H1 (cell line): ENCODE measurements at regions not wholly inside any gene's neighbourhood (a gene's known extent, or its start where the extent isn't known, plus 50 kb on each side); places are given as distances from the start of the nearest gene placed in this dataset.

ENCODE experiments used
- EZH2 ChIP-seq: fragments of 200-600 bp; sonication (generic); IDR thresholded peaks from 2 replicates; pipeline ENCODE4 v1.7.1; 2012; ENCODE audit warnings: low read depth, mild to moderate bottlenecking, moderate library complexity, low read length, inconsistent platforms; ENCODE audit not compliant: severe bottlenecking
- FOSL1 ChIP-seq: IDR thresholded peaks from 2 replicates; pipeline ENCODE4 v1.6.1; 2011; ENCODE audit warnings: mild to moderate bottlenecking, low read depth, low read length, moderate library complexity; ENCODE audit not compliant: insufficient read depth
- MAX ChIP-seq: IDR thresholded peaks from 2 replicates; pipeline ENCODE4 v1.6.1; 2012; ENCODE audit warnings: inconsistent platforms
- SAP30 ChIP-seq: fragments of 300-600 bp; sonication (generic); IDR thresholded peaks from 2 replicates; pipeline ENCODE4 v1.7.1; 2012; ENCODE audit warnings: low read length, moderate library complexity, mild to moderate bottlenecking, inconsistent platforms; ENCODE audit not compliant: insufficient read depth, insufficient replicate concordance
- SIN3A ChIP-seq, 2 experiments: IDR thresholded peaks in 1 of 2; conservative IDR thresholded peaks in 1 of 2; 2 replicates each; pipeline ENCODE4 v1.6.1; 2011 to 2012; ENCODE audit warnings: low read length in 2 of 2, improper control_type of control experiment in 1 of 2, low read depth in 1 of 2, mild to moderate bottlenecking in 1 of 2
- SIX5 ChIP-seq: IDR thresholded peaks from 2 replicates; pipeline ENCODE4 v1.6.1; 2011; ENCODE audit warnings: mild to moderate bottlenecking, low read depth, low read length
- SP4 ChIP-seq: IDR thresholded peaks from 2 replicates; pipeline ENCODE4 v1.6.1; 2012; ENCODE audit warnings: low read length, inconsistent platforms
- TAF7 ChIP-seq: optimal IDR thresholded peaks from 2 replicates; pipeline ENCODE3; 2011; ENCODE audit warnings: low read depth, mild to moderate bottlenecking, inconsistent platforms, low read length, moderate library complexity, borderline replicate concordance
- YY1 ChIP-seq: IDR thresholded peaks from 2 replicates; pipeline ENCODE4 v1.6.1; 2011; ENCODE audit warnings: low read depth, mild to moderate bottlenecking, low read length
- TF ChIP-seq, protein P1 (sequence below): fragments of 300-600 bp; sonication (generic); IDR thresholded peaks from 2 replicates; pipeline ENCODE4 v1.7.1; 2012; ENCODE audit warnings: low read length, moderate library complexity, mild to moderate bottlenecking, inconsistent platforms; ENCODE audit not compliant: insufficient replicate concordance
- TF ChIP-seq, protein P2 (sequence below): IDR thresholded peaks from 2 replicates; pipeline ENCODE4 v1.6.1; 2011; ENCODE audit warnings: low read depth, mild to moderate bottlenecking, low read length; ENCODE audit not compliant: insufficient read depth

- TF ChIP-seq, protein P1, sequence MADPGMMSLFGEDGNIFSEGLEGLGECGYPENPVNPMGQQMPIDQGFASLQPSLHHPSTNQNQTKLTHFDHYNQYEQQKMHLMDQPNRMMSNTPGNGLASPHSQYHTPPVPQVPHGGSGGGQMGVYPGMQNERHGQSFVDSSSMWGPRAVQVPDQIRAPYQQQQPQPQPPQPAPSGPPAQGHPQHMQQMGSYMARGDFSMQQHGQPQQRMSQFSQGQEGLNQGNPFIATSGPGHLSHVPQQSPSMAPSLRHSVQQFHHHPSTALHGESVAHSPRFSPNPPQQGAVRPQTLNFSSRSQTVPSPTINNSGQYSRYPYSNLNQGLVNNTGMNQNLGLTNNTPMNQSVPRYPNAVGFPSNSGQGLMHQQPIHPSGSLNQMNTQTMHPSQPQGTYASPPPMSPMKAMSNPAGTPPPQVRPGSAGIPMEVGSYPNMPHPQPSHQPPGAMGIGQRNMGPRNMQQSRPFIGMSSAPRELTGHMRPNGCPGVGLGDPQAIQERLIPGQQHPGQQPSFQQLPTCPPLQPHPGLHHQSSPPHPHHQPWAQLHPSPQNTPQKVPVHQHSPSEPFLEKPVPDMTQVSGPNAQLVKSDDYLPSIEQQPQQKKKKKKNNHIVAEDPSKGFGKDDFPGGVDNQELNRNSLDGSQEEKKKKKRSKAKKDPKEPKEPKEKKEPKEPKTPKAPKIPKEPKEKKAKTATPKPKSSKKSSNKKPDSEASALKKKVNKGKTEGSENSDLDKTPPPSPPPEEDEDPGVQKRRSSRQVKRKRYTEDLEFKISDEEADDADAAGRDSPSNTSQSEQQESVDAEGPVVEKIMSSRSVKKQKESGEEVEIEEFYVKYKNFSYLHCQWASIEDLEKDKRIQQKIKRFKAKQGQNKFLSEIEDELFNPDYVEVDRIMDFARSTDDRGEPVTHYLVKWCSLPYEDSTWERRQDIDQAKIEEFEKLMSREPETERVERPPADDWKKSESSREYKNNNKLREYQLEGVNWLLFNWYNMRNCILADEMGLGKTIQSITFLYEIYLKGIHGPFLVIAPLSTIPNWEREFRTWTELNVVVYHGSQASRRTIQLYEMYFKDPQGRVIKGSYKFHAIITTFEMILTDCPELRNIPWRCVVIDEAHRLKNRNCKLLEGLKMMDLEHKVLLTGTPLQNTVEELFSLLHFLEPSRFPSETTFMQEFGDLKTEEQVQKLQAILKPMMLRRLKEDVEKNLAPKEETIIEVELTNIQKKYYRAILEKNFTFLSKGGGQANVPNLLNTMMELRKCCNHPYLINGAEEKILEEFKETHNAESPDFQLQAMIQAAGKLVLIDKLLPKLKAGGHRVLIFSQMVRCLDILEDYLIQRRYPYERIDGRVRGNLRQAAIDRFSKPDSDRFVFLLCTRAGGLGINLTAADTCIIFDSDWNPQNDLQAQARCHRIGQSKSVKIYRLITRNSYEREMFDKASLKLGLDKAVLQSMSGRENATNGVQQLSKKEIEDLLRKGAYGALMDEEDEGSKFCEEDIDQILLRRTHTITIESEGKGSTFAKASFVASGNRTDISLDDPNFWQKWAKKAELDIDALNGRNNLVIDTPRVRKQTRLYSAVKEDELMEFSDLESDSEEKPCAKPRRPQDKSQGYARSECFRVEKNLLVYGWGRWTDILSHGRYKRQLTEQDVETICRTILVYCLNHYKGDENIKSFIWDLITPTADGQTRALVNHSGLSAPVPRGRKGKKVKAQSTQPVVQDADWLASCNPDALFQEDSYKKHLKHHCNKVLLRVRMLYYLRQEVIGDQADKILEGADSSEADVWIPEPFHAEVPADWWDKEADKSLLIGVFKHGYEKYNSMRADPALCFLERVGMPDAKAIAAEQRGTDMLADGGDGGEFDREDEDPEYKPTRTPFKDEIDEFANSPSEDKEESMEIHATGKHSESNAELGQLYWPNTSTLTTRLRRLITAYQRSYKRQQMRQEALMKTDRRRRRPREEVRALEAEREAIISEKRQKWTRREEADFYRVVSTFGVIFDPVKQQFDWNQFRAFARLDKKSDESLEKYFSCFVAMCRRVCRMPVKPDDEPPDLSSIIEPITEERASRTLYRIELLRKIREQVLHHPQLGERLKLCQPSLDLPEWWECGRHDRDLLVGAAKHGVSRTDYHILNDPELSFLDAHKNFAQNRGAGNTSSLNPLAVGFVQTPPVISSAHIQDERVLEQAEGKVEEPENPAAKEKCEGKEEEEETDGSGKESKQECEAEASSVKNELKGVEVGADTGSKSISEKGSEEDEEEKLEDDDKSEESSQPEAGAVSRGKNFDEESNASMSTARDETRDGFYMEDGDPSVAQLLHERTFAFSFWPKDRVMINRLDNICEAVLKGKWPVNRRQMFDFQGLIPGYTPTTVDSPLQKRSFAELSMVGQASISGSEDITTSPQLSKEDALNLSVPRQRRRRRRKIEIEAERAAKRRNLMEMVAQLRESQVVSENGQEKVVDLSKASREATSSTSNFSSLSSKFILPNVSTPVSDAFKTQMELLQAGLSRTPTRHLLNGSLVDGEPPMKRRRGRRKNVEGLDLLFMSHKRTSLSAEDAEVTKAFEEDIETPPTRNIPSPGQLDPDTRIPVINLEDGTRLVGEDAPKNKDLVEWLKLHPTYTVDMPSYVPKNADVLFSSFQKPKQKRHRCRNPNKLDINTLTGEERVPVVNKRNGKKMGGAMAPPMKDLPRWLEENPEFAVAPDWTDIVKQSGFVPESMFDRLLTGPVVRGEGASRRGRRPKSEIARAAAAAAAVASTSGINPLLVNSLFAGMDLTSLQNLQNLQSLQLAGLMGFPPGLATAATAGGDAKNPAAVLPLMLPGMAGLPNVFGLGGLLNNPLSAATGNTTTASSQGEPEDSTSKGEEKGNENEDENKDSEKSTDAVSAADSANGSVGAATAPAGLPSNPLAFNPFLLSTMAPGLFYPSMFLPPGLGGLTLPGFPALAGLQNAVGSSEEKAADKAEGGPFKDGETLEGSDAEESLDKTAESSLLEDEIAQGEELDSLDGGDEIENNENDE: no peak
- no peak for TF ChIP-seq MAX
- TF ChIP-seq SIN3A (conservative IDR thresholded peaks at IDR 0.05 in 1 of 2, IDR thresholded peaks at IDR 0.05 in 1 of 2; ENCODE audit: low read depth in 1 of 2, low read length in 2 of 2): no peak
- no peak for TF ChIP-seq YY1
- TF ChIP-seq SIX5: no peak
- no peak for TF ChIP-seq EZH2
- TF ChIP-seq, protein P2, sequence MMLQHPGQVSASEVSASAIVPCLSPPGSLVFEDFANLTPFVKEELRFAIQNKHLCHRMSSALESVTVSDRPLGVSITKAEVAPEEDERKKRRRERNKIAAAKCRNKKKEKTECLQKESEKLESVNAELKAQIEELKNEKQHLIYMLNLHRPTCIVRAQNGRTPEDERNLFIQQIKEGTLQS: no peak
- TF ChIP-seq TAF7: no peak
- no peak for TF ChIP-seq SAP30
- TF ChIP-seq SP4: no peak
- TF ChIP-seq FOSL1: no peak
These were observed 63.3 kb upstream of the UGP2 start (continued) for GRCh38 chr2:63778391-63778790.
